Left ventricle myocardium inferior (tissue), 1 donor: ENCODE measurements at regions not wholly inside any gene's neighbourhood (a gene's known extent, or its start where the extent isn't known, plus 50 kb on each side); places are given as distances from the start of the nearest gene placed in this dataset.

Experiments used
- DNase-seq: peaks from one replicate; pipeline ENCODE4 v3.0.0-alpha.2; 2020
- H3K27ac ChIP-seq: fragments of 200-600 bp; replicated peaks from 2 replicates; pipeline ENCODE4 v1.8.0; 2021
- H3K27me3 ChIP-seq: fragments of 200-600 bp; 2 replicates; pipeline ENCODE4 v1.8.0; 2021; ENCODE audit warnings: low read depth
- H3K36me3 ChIP-seq: fragments of 200-600 bp; 2 replicates; pipeline ENCODE4 v1.8.0; 2021
- H3K4me1 ChIP-seq: fragments of 200-600 bp; 2 replicates; pipeline ENCODE4 v1.8.0; 2021
- H3K4me3 ChIP-seq: fragments of 200-600 bp; 2 replicates; pipeline ENCODE4 v1.8.0; 2021; ENCODE audit warnings: mild to moderate bottlenecking, moderate library complexity
- H3K9me3 ChIP-seq: fragments of 200-600 bp; replicated peaks from 2 replicates; pipeline ENCODE4 v1.8.0; 2021
- intact Hi-C: fragments of 100-400 bp; cut with micrococcal nuclease; formaldehyde crosslinking; loops from one replicate; pipeline ENCODE4 v1.11.0; 2022
- TF ChIP-seq, protein P1 (sequence below): fragments of 200-600 bp; IDR thresholded peaks from 2 replicates; pipeline ENCODE4 v1.8.0; 2021; ENCODE audit warnings: antibody characterized with exemption, mild to moderate bottlenecking, borderline replicate concordance
- donor health status: DM: no; HTN: yes; CAD: no; lungs with severe emphysema.

DNA sequence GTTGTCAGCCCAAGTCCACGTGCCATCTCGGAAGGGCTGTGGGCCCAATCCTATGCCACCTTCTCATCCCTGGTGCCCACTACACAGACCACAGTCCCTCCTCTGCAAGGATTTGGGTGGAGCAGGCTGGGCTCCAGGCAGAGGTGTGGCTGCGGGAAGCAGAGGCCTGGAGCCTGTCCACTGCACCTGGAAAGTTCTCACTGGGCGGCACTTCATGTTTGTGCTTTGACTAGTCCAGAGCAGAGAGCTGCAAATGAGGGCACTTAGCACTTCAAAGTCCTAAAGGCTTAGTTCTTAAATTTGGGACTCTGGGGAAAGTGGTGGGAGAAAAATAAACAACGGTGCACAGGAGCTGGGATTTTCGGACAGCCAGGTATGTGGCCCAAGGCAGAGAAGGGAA lies 308.9 kb upstream of the POU3F3 start:
- intact Hi-C loops: no loop called here
- no peaks in the 10 kb centered on the region for H3K36me3 ChIP-seq
- H3K4me3 ChIP-seq: no peak overlapping the region
- no peak for DNase-seq
- no peaks in the 10 kb centered on the region for H3K27me3 ChIP-seq
- H3K4me1 ChIP-seq: no peaks in the 10 kb centered on the region
- H3K27ac ChIP-seq: no peak overlapping the region
- TF ChIP-seq, protein P1, sequence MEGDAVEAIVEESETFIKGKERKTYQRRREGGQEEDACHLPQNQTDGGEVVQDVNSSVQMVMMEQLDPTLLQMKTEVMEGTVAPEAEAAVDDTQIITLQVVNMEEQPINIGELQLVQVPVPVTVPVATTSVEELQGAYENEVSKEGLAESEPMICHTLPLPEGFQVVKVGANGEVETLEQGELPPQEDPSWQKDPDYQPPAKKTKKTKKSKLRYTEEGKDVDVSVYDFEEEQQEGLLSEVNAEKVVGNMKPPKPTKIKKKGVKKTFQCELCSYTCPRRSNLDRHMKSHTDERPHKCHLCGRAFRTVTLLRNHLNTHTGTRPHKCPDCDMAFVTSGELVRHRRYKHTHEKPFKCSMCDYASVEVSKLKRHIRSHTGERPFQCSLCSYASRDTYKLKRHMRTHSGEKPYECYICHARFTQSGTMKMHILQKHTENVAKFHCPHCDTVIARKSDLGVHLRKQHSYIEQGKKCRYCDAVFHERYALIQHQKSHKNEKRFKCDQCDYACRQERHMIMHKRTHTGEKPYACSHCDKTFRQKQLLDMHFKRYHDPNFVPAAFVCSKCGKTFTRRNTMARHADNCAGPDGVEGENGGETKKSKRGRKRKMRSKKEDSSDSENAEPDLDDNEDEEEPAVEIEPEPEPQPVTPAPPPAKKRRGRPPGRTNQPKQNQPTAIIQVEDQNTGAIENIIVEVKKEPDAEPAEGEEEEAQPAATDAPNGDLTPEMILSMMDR: no peak
- H3K9me3 ChIP-seq: peaks cover under 1% of the 10 kb centered on the region

GRCh38 chr2:104546537-104546936 lies 307.4 kb upstream of the POU3F3 start:
- Histone ChIP-seq H3K27ac (no peak overlapping the region), H3K4me1 (no peaks in the 10 kb centered on the region), H3K27me3 (no peaks in the 10 kb centered on the region), H3K36me3 (no peaks in the 10 kb centered on the region), H3K4me3 (no peak overlapping the region), H3K9me3 (no peaks in the 10 kb centered on the region)
- DNase-seq: no peak
- TF ChIP-seq, protein P1: no peak
- intact Hi-C loops: no loop called here

DNA sequence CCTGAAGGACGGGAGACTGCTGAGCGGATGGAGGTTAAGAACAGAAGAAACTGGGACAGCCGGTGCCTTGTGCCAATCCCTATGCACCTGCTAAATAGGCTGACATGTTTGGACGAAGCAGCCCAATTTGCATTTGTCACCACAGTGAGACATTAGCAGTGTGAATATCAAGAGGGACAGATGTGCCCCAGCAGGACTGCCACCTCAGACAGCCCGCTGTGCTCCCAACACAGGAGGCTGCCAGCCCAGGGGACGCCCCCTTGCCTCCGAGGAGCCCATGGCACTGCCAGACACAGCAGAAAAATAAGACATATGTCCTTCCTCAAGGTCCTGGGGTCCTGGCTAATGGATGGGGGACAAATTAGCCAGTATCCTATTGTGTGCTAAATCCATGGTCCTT lies 306.7 kb upstream of the POU3F3 start:
- no peak for DNase-seq
- Histone ChIP-seq H3K4me1 (no peaks in the 10 kb centered on the region), H3K4me3 (no peak overlapping the region), H3K27me3 (no peaks in the 10 kb centered on the region), H3K27ac (no peak overlapping the region), H3K36me3 (no peaks in the 10 kb centered on the region), H3K9me3 (no peaks in the 10 kb centered on the region)
- TF ChIP-seq, protein P1: no peak
- intact Hi-C loops: no loop called here

DNA sequence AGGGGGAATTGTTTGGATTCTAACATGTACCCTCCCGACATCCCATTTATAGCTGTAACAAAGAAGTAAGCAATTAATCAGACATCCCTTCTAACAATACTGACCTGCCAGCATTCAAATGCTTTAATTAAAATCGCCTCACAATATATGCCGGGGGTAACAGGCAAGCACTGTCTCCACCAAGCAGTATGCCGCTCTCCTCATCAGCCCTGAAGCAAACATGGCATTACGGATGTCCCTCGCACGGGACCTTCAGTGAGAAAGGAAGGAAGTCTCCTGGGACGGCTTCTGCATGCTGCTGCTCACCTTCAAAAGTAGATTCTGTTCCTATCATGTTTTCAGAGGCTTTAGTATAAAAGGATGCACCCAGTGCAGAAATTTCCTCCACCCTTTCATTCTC lies 292.7 kb upstream of the POU3F3 start:
- Histone ChIP-seq H3K9me3 (peaks cover 4% of the 10 kb centered on the region), H3K36me3 (no peaks in the 10 kb centered on the region), H3K27me3 (peaks cover 10% of the 10 kb centered on the region), H3K4me1 (no peaks in the 10 kb centered on the region), H3K4me3 (no peak overlapping the region), H3K27ac (no peak overlapping the region)
- DNase-seq: no peak
- intact Hi-C loops: no loop called here
- TF ChIP-seq, protein P1: no peak

- H3K36me3 ChIP-seq: no peaks in the 10 kb centered on the region
- H3K27me3 ChIP-seq: peaks cover 10% of the 10 kb centered on the region
- H3K4me1 ChIP-seq: no peaks in the 10 kb centered on the region
- TF ChIP-seq, protein P1: no peak
- H3K9me3 ChIP-seq: peaks cover 4% of the 10 kb centered on the region
- no peak overlapping the region for H3K4me3 ChIP-seq
- no peak for DNase-seq
- H3K27ac ChIP-seq: no peak overlapping the region
- intact Hi-C loops: no loop called here
Measured at GRCh38 chr2:104562537-104562936, 291.4 kb upstream of the POU3F3 start.
